ENCODE measurements at regions not wholly inside any gene's neighbourhood (a gene's known extent, or its start where the extent isn't known, plus 50 kb on each side); places are given as distances from the start of the nearest gene placed in this dataset.

DNA sequence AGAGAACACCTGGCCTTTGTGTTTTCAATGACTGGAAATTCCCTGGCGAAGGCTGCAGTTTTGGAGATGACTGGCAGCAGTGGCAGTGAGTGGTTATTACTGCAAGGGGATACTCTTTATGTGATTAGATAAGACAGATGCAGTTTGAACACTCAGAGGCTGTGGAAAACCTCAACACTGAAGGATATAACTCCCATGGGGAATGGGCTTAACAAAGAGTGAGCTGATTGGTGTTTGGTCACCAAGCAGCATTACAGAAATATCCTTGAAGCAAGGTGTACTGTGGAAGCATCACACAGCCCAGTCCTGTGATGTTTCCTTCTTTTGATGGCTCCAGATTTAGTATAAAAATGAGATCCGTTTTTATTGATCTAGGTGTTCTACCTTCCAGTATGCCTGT lies 490.7 kb upstream of the PTPRD start:
- ChIA-PET POLR2A (ENCODE audit: unreplicated experiment) (no interaction called here), CTCF (no interaction called here)
- Histone ChIP-seq H3K4ac (ENCODE audit: low read depth, low read length) (no peak overlapping the region), H3K79me1 (ENCODE audit: low read depth in 1 of 2, low read length in 2 of 2) (no peaks in the 10 kb centered on the region), H4K5ac (ENCODE audit: low read depth, low read length) (no peak overlapping the region), H3K23ac (ENCODE audit: low read depth, low read length) (no peak overlapping the region), H3K4me1 (ENCODE audit: control insufficient read depth, insufficient read depth, low read length) (no peaks in the 10 kb centered on the region), H3K18ac (ENCODE audit: low read depth, low read length) (no peak overlapping the region), H3K27me3 (ENCODE audit: control insufficient read depth, insufficient read depth, low read length) (no peaks in the 10 kb centered on the region), H4K8ac (ENCODE audit: low read depth in 2 of 2, low read length in 2 of 2) (no peak overlapping the region), H3K56ac (ENCODE audit: extremely low read depth, insufficient read depth, low read length) (no peak overlapping the region), H3K27ac (ENCODE audit: insufficient read depth, low read length) (no peak overlapping the region), H3K9ac (ENCODE audit: low read depth, low read length) (no peak overlapping the region), H3K9me1 (ENCODE audit: insufficient read depth, low read length) (no peaks in the 10 kb centered on the region), H2BK5ac (ENCODE audit: low read depth, low read length, poor library complexity, severe bottlenecking) (no peak overlapping the region), H2BK15ac (ENCODE audit: low read depth, low read length) (no peak overlapping the region), H2AK5ac (ENCODE audit: low read depth, low read length) (no peak overlapping the region), H2BK120ac (ENCODE audit: low read depth, low read length) (no peak overlapping the region), H3K4me2 (ENCODE audit: low read depth, low read length) (no peak overlapping the region), H2BK20ac (ENCODE audit: low read depth, low read length) (no peak overlapping the region), H2AFZ (replicated peaks; ENCODE audit: low read length, poor library complexity) (no peak overlapping the region), H3K36me3 (ENCODE audit: control insufficient read depth, insufficient read depth, low read length) (no peaks in the 10 kb centered on the region), H4K91ac (ENCODE audit: insufficient read depth, low read depth, low read length) (no peak overlapping the region), H3K14ac (replicated peaks; ENCODE audit: low read depth, low read length) (no peak overlapping the region), H3K4me3 (ENCODE audit: insufficient read depth, low read depth, low read length) (no peak overlapping the region), H3K9me3 (ENCODE audit: control insufficient read depth, insufficient read depth, low read length) (peaks cover 16% of the 10 kb centered on the region), H2AK9ac (replicated peaks; ENCODE audit: low read depth, low read length, poor library complexity) (no peak overlapping the region), H4K20me1 (ENCODE audit: insufficient read depth, low read length) (no peaks in the 10 kb centered on the region)
- ATAC-seq (ENCODE audit: low read depth) (no peak), DNase-seq (no peak)
- in situ Hi-C loops (cut with MboI; ENCODE audit: low sequenced_read_pairs) (no loop called here), dilution Hi-C loops (cut with HindIII; ENCODE audit: low sequenced_read_pairs, unreplicated experiment) (no loop called here), intact Hi-C loops (cut with micrococcal nuclease) (no loop called here)
- BruUV-seq (replicated peaks) = no TSS peak
- WGBS, 2 experiments (ENCODE audit: extremely low coverage in 2 of 2, insufficient read length in 1 of 2) = no CpG with 5 or more reads among the region's 2 CpGs
- TF ChIP-seq RFX5 (IDR thresholded peaks at IDR 0.05; ENCODE audit: low read depth, low read length) (no peak), CHD1 (IDR thresholded peaks at IDR 0.05; ENCODE audit: low read depth, low read length) (no peak), RAD21 (IDR thresholded peaks at IDR 0.05; ENCODE audit: low read length) (no peak), CEBPB (IDR thresholded peaks at IDR 0.05; ENCODE audit: low read depth, low read length) (no peak), NFE2L2 (IDR thresholded peaks at IDR 0.05; ENCODE audit: low read depth, low read length) (no peak), FOS (IDR thresholded peaks at IDR 0.05; ENCODE audit: low read depth, low read length) (no peak), POLR2A (IDR thresholded peaks at IDR 0.05; ENCODE audit: low read depth, low read length) (no peak), MAZ (IDR thresholded peaks at IDR 0.05; ENCODE audit: borderline replicate concordance, low read depth, low read length) (no peak), MAFK (IDR thresholded peaks at IDR 0.05; ENCODE audit: low read depth, low read length) (no peak), SMC3 (IDR thresholded peaks at IDR 0.05; ENCODE audit: low read depth, low read length) (no peak), BHLHE40 (IDR thresholded peaks at IDR 0.05; ENCODE audit: low read depth, low read length) (no peak), MXI1 (IDR thresholded peaks at IDR 0.05; ENCODE audit: borderline replicate concordance, low read depth, low read length) (no peak), RCOR1 (IDR thresholded peaks at IDR 0.05; ENCODE audit: insufficient replicate concordance, low read length) (no peak)
- TF ChIP-seq, protein P1, sequence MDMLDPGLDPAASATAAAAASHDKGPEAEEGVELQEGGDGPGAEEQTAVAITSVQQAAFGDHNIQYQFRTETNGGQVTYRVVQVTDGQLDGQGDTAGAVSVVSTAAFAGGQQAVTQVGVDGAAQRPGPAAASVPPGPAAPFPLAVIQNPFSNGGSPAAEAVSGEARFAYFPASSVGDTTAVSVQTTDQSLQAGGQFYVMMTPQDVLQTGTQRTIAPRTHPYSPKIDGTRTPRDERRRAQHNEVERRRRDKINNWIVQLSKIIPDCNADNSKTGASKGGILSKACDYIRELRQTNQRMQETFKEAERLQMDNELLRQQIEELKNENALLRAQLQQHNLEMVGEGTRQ (IDR thresholded peaks at IDR 0.05; ENCODE audit: low read depth, low read length) = no peak
- TF ChIP-seq, protein P2, sequence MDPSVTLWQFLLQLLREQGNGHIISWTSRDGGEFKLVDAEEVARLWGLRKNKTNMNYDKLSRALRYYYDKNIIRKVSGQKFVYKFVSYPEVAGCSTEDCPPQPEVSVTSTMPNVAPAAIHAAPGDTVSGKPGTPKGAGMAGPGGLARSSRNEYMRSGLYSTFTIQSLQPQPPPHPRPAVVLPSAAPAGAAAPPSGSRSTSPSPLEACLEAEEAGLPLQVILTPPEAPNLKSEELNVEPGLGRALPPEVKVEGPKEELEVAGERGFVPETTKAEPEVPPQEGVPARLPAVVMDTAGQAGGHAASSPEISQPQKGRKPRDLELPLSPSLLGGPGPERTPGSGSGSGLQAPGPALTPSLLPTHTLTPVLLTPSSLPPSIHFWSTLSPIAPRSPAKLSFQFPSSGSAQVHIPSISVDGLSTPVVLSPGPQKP (IDR thresholded peaks at IDR 0.05; ENCODE audit: borderline replicate concordance, low read depth, low read length) = no peak
- TF ChIP-seq, protein P3, sequence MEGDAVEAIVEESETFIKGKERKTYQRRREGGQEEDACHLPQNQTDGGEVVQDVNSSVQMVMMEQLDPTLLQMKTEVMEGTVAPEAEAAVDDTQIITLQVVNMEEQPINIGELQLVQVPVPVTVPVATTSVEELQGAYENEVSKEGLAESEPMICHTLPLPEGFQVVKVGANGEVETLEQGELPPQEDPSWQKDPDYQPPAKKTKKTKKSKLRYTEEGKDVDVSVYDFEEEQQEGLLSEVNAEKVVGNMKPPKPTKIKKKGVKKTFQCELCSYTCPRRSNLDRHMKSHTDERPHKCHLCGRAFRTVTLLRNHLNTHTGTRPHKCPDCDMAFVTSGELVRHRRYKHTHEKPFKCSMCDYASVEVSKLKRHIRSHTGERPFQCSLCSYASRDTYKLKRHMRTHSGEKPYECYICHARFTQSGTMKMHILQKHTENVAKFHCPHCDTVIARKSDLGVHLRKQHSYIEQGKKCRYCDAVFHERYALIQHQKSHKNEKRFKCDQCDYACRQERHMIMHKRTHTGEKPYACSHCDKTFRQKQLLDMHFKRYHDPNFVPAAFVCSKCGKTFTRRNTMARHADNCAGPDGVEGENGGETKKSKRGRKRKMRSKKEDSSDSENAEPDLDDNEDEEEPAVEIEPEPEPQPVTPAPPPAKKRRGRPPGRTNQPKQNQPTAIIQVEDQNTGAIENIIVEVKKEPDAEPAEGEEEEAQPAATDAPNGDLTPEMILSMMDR (conservative IDR thresholded peaks at IDR 0.05; ENCODE audit: low read depth, low read length) = no peak

Measured in IMR-90 (cell line).